ENCODE measurements at regions not wholly inside any gene's neighbourhood (a gene's known extent, or its start where the extent isn't known, plus 50 kb on each side); places are given as distances from the start of the nearest gene placed in this dataset.

GRCh38 chr11:10359171-10359570, 54.3 kb downstream of the ADM start:
- TF ChIP-seq CTCF (IDR thresholded peaks at IDR 0.05; ENCODE audit: low read length) = no peak
- TF ChIP-seq EZH2 (IDR thresholded peaks at IDR 0.05; ENCODE audit: borderline replicate concordance, low read length) = no peak

Data from OCI-LY1 (cell line).